H1 (cell line): ENCODE measurements at regions not wholly inside any gene's neighbourhood (a gene's known extent, or its start where the extent isn't known, plus 50 kb on each side); places are given as distances from the start of the nearest gene placed in this dataset.

Experiments used
- HDAC6 ChIP-seq: IDR thresholded peaks from one replicate; pipeline ENCODE4 v1.7.1; 2012; ENCODE audit warnings: low read depth, mild to moderate bottlenecking, inconsistent platforms, low read length, moderate library complexity
- SUZ12 ChIP-seq: fragments of 200-600 bp; sonication (generic); IDR thresholded peaks from 2 replicates; pipeline ENCODE4 v1.6.1; 2012; ENCODE audit warnings: mild to moderate bottlenecking, inconsistent platforms, low read length, moderate library complexity, mixed read lengths
- TBP ChIP-seq: IDR thresholded peaks from 2 replicates; pipeline ENCODE4 v1.6.1; 2011; ENCODE audit warnings: low read depth, low read length, improper control_type of control experiment
- TEAD4 ChIP-seq: IDR thresholded peaks from 2 replicates; pipeline ENCODE4 v1.6.1; 2012; ENCODE audit warnings: low read depth, low read length, inconsistent platforms, mixed read lengths
- TF ChIP-seq, protein P1 (sequence below): fragments of 300-600 bp; sonication (generic); IDR thresholded peaks from 2 replicates; pipeline ENCODE4 v1.7.1; 2012; ENCODE audit warnings: low read length, moderate library complexity, mild to moderate bottlenecking, inconsistent platforms; ENCODE audit not compliant: insufficient replicate concordance

DNA sequence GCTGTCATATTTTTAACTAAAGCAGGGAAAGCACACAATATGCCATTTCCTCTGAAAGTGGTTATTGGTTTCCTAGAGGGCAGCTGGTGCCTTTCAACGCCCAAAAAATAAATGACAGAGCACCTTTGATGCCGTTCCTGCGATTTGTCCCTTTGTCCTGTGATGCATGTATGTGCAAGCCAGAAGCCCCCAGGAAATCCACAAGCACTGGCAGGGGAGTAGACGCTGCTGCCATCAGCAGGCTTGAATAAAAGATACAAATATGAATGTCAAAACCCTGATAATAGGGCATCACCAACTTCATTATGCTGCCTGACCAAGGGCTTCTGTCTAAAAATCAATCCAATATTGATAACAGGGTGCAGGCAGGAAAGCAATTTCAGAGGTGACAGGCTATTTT is 246.1 kb downstream of the FBXO15 start (continued):
- TF ChIP-seq, protein P1, sequence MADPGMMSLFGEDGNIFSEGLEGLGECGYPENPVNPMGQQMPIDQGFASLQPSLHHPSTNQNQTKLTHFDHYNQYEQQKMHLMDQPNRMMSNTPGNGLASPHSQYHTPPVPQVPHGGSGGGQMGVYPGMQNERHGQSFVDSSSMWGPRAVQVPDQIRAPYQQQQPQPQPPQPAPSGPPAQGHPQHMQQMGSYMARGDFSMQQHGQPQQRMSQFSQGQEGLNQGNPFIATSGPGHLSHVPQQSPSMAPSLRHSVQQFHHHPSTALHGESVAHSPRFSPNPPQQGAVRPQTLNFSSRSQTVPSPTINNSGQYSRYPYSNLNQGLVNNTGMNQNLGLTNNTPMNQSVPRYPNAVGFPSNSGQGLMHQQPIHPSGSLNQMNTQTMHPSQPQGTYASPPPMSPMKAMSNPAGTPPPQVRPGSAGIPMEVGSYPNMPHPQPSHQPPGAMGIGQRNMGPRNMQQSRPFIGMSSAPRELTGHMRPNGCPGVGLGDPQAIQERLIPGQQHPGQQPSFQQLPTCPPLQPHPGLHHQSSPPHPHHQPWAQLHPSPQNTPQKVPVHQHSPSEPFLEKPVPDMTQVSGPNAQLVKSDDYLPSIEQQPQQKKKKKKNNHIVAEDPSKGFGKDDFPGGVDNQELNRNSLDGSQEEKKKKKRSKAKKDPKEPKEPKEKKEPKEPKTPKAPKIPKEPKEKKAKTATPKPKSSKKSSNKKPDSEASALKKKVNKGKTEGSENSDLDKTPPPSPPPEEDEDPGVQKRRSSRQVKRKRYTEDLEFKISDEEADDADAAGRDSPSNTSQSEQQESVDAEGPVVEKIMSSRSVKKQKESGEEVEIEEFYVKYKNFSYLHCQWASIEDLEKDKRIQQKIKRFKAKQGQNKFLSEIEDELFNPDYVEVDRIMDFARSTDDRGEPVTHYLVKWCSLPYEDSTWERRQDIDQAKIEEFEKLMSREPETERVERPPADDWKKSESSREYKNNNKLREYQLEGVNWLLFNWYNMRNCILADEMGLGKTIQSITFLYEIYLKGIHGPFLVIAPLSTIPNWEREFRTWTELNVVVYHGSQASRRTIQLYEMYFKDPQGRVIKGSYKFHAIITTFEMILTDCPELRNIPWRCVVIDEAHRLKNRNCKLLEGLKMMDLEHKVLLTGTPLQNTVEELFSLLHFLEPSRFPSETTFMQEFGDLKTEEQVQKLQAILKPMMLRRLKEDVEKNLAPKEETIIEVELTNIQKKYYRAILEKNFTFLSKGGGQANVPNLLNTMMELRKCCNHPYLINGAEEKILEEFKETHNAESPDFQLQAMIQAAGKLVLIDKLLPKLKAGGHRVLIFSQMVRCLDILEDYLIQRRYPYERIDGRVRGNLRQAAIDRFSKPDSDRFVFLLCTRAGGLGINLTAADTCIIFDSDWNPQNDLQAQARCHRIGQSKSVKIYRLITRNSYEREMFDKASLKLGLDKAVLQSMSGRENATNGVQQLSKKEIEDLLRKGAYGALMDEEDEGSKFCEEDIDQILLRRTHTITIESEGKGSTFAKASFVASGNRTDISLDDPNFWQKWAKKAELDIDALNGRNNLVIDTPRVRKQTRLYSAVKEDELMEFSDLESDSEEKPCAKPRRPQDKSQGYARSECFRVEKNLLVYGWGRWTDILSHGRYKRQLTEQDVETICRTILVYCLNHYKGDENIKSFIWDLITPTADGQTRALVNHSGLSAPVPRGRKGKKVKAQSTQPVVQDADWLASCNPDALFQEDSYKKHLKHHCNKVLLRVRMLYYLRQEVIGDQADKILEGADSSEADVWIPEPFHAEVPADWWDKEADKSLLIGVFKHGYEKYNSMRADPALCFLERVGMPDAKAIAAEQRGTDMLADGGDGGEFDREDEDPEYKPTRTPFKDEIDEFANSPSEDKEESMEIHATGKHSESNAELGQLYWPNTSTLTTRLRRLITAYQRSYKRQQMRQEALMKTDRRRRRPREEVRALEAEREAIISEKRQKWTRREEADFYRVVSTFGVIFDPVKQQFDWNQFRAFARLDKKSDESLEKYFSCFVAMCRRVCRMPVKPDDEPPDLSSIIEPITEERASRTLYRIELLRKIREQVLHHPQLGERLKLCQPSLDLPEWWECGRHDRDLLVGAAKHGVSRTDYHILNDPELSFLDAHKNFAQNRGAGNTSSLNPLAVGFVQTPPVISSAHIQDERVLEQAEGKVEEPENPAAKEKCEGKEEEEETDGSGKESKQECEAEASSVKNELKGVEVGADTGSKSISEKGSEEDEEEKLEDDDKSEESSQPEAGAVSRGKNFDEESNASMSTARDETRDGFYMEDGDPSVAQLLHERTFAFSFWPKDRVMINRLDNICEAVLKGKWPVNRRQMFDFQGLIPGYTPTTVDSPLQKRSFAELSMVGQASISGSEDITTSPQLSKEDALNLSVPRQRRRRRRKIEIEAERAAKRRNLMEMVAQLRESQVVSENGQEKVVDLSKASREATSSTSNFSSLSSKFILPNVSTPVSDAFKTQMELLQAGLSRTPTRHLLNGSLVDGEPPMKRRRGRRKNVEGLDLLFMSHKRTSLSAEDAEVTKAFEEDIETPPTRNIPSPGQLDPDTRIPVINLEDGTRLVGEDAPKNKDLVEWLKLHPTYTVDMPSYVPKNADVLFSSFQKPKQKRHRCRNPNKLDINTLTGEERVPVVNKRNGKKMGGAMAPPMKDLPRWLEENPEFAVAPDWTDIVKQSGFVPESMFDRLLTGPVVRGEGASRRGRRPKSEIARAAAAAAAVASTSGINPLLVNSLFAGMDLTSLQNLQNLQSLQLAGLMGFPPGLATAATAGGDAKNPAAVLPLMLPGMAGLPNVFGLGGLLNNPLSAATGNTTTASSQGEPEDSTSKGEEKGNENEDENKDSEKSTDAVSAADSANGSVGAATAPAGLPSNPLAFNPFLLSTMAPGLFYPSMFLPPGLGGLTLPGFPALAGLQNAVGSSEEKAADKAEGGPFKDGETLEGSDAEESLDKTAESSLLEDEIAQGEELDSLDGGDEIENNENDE, result no peak
- TF ChIP-seq TEAD4 (no peak), TBP (no peak), SUZ12 (no peak), HDAC6 (no peak)
